ENCODE measurements at regions not wholly inside any gene's neighbourhood (a gene's known extent, or its start where the extent isn't known, plus 50 kb on each side); places are given as distances from the start of the nearest gene placed in this dataset.

DNA sequence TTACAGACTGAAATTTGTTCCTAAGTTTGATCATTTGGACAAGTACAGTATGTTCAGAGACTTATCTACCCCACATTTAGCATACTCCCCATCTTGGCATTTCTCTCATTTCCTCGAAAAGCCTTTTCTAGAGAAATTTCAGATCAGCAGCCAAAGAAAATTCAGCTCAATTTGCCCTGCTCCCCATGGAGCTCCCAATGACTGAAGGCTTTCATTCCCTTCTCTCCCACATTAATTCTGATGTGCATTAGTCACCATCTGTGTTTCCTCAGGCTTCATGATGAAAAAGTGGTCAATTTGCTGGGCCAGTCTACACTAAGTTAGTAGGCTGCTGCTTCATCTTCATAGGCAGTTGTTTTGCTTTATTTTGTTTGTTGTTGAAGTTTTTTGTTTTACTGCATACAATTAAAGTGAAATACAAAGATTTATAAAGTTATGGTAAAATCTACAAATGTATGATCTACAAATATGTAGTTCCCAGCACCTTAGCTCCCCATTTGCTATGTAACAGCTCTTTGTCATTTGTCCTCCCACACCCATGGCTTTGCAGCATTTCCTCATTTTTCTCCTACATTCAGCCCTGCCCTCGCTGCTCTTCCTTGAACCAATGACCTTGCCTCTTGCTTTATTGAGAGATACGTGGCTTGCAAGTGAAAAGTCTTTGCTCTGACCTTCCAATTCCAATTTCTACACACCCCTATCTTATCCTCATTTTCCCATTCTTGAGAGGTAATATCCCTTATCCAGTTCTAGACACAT is 193.9 kb downstream of the ANAPC10 start:
- no peak for DNase-seq (ENCODE audit: low spot score)

GRCh38 chr4:144905286-144905685 is 192.7 kb downstream of the ANAPC10 start:
- no peak for DNase-seq (ENCODE audit: low spot score)

GRCh38 chr4:144906181-144906925 is 191.6 kb downstream of the ANAPC10 start:
- no peak for DNase-seq (ENCODE audit: low spot score)

- DNase-seq (ENCODE audit: low spot score): no peak
Observed at GRCh38 chr4:144910723-144911122, 187.3 kb downstream of the ANAPC10 start.
